Ishikawa (cell line): ENCODE measurements at regions not wholly inside any gene's neighbourhood (a gene's known extent, or its start where the extent isn't known, plus 50 kb on each side); places are given as distances from the start of the nearest gene placed in this dataset.

Experiments used
- CEBPB ChIP-seq: IDR thresholded peaks from 2 replicates; pipeline ENCODE4 v1.6.1; 2012
- CREB1 ChIP-seq: IDR thresholded peaks from 2 replicates; pipeline ENCODE4 v1.6.1; 2012; ENCODE audit warnings: low read depth
- EP300 ChIP-seq: IDR thresholded peaks from 2 replicates; pipeline ENCODE4 v1.6.1; 2012; ENCODE audit warnings: borderline replicate concordance
- FOXM1 ChIP-seq: IDR thresholded peaks from 2 replicates; pipeline ENCODE4 v1.6.1; 2012; ENCODE audit warnings: low read depth, borderline replicate concordance
- RAD21 ChIP-seq: IDR thresholded peaks from 2 replicates; pipeline ENCODE4 v1.6.1; 2012; ENCODE audit warnings: low read depth
- REST ChIP-seq: IDR thresholded peaks from 2 replicates; pipeline ENCODE4 v1.6.1; 2012; ENCODE audit warnings: low read depth, mild to moderate bottlenecking
- TAF1 ChIP-seq: IDR thresholded peaks from 2 replicates; pipeline ENCODE4 v1.6.1; 2012; ENCODE audit warnings: low read depth, mild to moderate bottlenecking
- YY1 ChIP-seq: IDR thresholded peaks from 2 replicates; pipeline ENCODE4 v1.6.1; 2012; ENCODE audit warnings: low read depth

- TF ChIP-seq TAF1: no peak
- no peak for TF ChIP-seq REST
- no peak for TF ChIP-seq CEBPB
- no peak for TF ChIP-seq YY1
- no peak for TF ChIP-seq FOXM1
- TF ChIP-seq EP300: no peak
- no peak for TF ChIP-seq RAD21
- TF ChIP-seq CREB1: no peak
Observed at GRCh38 chr3:177494216-177494615, 296.9 kb upstream of the TBL1XR1 start.
